ENCODE measurements at regions not wholly inside any gene's neighbourhood (a gene's known extent, or its start where the extent isn't known, plus 50 kb on each side); places are given as distances from the start of the nearest gene placed in this dataset.

DNA sequence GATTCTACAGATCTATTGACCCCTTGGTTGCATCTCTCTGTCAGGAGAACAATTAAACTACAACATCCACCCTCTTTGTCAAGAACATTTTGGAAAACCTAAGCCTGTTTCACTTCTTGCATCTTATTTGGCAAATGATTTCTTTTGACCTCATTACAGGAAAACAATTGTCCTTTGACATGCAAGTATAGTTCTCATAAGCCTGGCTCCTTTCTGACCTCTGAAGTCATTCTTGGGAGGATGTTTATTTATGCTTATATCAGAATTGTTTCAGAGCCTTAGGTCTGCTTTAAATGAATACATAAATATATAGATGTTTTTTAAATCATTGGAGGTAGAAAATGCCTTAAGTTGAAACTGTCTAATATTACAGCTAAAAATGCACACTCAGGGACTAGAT is 361.3 kb upstream of the PTGER4 start:
- no peak for TF ChIP-seq CTCF (IDR thresholded peaks at IDR 0.05; ENCODE audit: insufficient read depth, low read depth, low read length)
- no peak for DNase-seq (ENCODE audit: low read depth)
- no peak overlapping the region for H3K4me3 ChIP-seq (ENCODE audit: low read depth, low read length)

- H3K4me3 ChIP-seq (ENCODE audit: low read depth, low read length): no peak overlapping the region
- TF ChIP-seq CTCF (IDR thresholded peaks at IDR 0.05; ENCODE audit: insufficient read depth, low read depth, low read length): no peak
- no peak for DNase-seq (ENCODE audit: low read depth)
Observed at GRCh38 chr5:40317023-40317422, 362.7 kb upstream of the PTGER4 start.

DNA sequence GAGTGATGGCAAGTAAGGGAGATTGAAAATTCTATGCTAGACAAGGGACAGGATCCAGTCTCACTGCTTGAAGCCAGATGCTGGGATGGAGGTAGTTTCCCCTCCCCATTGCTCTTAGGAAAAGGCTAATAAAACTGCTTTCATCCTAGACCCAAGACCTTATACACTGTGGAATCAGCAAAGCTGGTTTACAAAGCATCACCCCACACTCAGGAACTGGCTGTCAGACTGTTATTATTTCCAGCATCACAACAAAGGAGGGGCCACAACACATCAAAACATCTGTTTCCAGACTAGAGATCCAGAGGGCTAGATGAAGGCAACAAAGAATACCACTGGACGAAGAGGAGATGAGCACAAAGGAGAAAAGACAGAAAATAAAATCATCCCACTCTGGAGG is 364.6 kb upstream of the PTGER4 start:
- H3K4me3 ChIP-seq (ENCODE audit: low read depth, low read length): no peak overlapping the region
- no peak for TF ChIP-seq CTCF (IDR thresholded peaks at IDR 0.05; ENCODE audit: insufficient read depth, low read depth, low read length)
- no peak for DNase-seq (ENCODE audit: low read depth)

DNA sequence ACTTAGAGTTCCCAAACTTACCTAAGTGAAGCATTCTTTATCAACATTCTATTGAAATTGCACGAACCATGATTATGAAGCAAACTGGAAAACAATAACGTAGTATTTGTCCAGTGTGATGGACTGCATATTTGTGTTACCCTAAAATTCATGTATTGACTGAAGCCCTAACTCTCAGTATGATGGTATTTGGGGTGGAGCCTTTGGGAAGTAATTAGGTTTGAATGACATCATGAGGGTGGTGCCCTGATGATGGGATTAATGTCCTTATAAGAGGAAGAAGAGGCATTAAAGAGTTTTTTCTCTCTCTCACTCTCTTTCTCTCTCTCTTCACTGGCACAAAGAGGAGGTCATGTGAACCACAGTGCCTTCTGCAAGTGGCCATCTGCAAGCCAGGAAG is 365.4 kb upstream of the PTGER4 start:
- H3K4me3 ChIP-seq (ENCODE audit: low read depth, low read length): no peak overlapping the region
- no peak for DNase-seq (ENCODE audit: low read depth)

GRCh38 chr5:40312205-40312604 is 367.5 kb upstream of the PTGER4 start:
- TF ChIP-seq CTCF (IDR thresholded peaks at IDR 0.05; ENCODE audit: insufficient read depth, low read depth, low read length): no peak
- DNase-seq (ENCODE audit: low read depth): no peak
- H3K4me3 ChIP-seq (ENCODE audit: low read depth, low read length): no peak overlapping the region

More for the DNA sequence above, 365.4 kb upstream of the PTGER4 start:
- no peak for TF ChIP-seq CTCF (IDR thresholded peaks at IDR 0.05; ENCODE audit: insufficient read depth, low read depth, low read length)

DNA sequence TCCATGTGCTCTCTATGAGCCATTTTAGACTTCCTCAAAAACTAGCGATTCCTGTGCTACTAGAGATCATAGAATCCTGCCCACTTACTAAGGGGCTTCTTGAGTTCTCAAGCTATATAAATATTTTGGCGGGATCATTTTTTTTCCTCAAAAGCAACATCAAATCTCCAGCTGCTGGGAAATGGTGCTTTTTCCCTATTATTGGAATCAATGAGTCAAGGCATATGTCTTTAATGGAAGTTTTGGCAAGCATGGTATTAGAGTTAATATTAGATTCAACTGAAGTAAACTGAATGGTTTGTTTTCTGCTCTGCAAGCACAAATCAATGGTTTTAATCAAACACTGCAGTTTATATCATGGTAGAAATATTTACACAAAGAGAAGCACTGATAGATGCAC is 369.9 kb upstream of the PTGER4 start:
- no peak for DNase-seq (ENCODE audit: low read depth)
- no peak for TF ChIP-seq CTCF (IDR thresholded peaks at IDR 0.05; ENCODE audit: insufficient read depth, low read depth, low read length)
- no peak overlapping the region for H3K4me3 ChIP-seq (ENCODE audit: low read depth, low read length)

DNA sequence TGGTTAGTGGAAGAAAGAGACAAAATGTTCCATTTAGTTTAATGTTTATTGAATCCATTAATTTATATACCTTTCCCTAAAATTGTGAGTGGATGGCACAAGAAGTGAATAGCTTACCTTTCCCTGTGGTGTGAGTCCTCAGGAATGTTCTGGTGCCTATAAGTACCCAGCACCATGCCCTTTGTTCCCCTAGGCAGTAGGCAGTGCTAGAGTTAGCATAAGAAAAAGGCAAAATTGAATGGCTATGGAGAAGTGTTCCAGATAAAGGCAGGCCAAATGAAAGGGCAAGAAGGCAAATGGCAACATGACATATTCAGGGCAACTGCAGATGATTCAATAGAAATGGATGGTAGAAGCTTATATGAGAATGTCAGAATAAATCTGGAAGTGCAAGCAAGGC is 370.8 kb upstream of the PTGER4 start:
- no peak for TF ChIP-seq CTCF (IDR thresholded peaks at IDR 0.05; ENCODE audit: insufficient read depth, low read depth, low read length)
- H3K4me3 ChIP-seq (ENCODE audit: low read depth, low read length): no peak overlapping the region
- no peak for DNase-seq (ENCODE audit: low read depth)
